ENCODE measurements at regions not wholly inside any gene's neighbourhood (a gene's known extent, or its start where the extent isn't known, plus 50 kb on each side); places are given as distances from the start of the nearest gene placed in this dataset.
"Not testable (repeated sequence)": the region's sequence is repeated elsewhere in the genome, so short reads cannot be mapped to it uniquely, and the experiment has no call there.

DNA sequence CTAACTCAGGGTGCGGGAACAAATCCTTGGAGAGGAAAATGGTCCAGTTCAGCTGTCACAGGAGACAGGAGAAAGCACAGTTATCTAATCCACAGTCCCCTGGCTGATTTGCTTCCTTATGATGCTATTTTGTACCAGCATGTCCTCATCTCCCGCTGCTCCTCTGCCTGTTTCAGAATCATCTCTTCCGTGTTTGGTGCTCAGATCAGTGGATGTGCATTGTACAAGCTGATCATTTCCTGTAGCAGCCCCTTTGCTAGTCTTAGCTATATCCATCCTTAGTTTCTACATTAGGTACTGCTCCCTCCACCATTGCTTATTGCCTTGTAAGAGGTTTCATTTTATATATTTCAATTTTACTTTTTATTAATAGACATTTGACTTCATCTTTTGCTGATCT lies 238.0 kb upstream of the PRSS58 start:
- TF ChIP-seq, protein P1, sequence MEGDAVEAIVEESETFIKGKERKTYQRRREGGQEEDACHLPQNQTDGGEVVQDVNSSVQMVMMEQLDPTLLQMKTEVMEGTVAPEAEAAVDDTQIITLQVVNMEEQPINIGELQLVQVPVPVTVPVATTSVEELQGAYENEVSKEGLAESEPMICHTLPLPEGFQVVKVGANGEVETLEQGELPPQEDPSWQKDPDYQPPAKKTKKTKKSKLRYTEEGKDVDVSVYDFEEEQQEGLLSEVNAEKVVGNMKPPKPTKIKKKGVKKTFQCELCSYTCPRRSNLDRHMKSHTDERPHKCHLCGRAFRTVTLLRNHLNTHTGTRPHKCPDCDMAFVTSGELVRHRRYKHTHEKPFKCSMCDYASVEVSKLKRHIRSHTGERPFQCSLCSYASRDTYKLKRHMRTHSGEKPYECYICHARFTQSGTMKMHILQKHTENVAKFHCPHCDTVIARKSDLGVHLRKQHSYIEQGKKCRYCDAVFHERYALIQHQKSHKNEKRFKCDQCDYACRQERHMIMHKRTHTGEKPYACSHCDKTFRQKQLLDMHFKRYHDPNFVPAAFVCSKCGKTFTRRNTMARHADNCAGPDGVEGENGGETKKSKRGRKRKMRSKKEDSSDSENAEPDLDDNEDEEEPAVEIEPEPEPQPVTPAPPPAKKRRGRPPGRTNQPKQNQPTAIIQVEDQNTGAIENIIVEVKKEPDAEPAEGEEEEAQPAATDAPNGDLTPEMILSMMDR (conservative IDR thresholded peaks at IDR 0.05; ENCODE audit: low read depth, low read length) = not testable (repeated sequence)
- not testable (repeated sequence) for TF ChIP-seq EZH2 (IDR thresholded peaks at IDR 0.05; ENCODE audit: borderline replicate concordance, low read depth, low read length, poor library complexity, severe bottlenecking)
